HG02571 (cell line): ENCODE measurements at regions not wholly inside any gene's neighbourhood (a gene's known extent, or its start where the extent isn't known, plus 50 kb on each side); places are given as distances from the start of the nearest gene placed in this dataset.

ENCODE experiments used
- ATAC-seq: cut with Tn5 transposase; IDR thresholded peaks from one replicate; pipeline ENCODE4 v1.9.1; 2021; ENCODE audit warnings: mild to moderate bottlenecking, moderate library complexity; ENCODE audit not compliant: unreplicated experiment

DNA sequence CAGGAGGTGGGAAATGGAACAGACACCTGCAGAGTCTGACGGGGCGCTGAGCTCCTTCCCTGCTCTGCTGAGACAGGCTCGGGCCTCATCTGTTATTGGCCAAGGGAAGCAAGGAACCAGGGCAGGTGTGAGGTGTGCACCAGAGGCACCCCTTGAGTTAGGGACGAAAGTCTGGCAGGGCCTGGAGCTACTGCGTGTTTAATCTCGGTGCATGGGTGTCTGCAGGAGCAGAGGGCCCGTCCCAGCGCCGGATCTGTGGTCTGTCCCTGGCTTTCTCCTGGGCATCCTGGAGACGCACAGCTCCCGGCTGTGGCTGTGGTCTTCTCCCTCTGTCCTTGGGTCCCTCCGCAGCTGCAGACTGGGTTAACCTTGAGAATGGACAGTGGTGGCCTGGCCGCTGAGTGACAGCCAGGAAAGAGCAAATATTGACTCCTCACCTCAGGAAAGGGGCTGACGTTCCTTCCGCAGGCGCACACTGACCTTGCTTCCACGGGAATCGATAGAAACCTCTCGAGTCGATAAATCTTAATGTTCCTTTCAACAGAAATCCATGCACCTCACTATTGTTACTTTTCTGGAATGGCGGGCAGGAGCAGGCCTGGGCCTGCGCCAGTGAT, 975.6 kb downstream of the BRD1 start:
- no peak for ATAC-seq

DNA sequence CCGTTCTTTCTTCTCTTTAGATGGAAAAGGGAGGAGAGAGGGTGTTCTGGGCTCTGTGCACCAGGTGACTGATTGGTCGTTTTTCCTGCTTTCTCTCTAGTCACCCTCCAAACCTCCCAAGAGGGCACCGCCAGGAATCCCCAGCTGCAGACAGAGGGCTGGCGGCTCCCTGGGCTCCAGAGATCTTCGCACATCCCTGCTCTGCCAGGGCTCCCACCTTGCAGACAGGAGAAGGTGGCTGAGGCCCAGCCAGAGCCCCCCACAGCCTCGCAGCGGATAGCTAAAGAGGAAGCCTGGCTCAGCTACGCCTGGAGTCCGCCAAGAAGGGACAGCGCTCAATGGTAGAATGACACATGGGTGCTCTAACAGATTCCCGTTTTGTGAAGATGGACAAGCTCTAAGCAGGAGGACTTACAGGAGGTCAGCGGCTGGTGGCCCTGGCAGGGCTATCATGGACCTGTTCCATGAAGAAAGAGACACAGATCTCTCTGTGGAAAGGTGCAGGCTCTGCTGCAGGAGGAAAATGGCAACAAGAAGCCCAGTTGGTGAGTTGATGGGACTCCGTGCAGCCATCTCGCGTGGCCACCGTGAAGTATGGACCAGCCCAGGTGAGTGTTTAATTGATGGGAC, 976.9 kb downstream of the BRD1 start:
- ATAC-seq: no peak

DNA sequence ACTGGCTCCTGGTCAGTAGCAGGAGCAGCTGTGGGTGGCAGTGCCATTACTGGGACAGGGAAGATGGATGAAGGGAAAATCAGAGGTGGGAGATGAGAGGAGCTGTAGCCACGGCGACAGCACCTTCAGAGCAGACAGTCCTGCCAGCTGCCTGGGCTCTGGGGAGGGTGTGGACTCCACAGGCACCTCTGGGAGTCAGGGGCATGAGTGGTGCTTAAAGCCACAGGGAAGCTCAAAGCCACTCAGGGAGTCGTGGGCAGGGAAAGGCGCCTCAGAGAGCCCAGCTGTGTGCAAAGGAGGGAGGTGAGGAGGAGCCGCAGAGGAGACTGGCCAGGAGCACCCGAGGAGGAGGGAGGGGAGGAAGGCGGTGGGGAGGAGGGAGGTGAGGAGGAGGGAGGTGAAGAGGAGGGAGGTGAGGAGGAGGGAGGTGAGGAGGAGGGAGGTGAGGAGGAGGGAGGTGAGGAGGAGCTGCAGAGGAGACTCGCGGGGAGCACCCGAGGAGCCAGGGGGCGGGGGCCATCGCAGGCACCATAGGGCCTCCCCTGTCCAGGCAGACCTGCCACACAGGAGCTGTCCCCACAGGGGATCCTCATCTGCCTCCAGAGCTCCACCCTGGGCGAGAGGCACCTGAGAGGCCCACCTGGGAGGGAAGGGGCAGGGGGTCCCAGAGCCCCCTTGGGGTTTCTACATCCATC, 977.6 kb downstream of the BRD1 start:
- no peak for ATAC-seq

DNA sequence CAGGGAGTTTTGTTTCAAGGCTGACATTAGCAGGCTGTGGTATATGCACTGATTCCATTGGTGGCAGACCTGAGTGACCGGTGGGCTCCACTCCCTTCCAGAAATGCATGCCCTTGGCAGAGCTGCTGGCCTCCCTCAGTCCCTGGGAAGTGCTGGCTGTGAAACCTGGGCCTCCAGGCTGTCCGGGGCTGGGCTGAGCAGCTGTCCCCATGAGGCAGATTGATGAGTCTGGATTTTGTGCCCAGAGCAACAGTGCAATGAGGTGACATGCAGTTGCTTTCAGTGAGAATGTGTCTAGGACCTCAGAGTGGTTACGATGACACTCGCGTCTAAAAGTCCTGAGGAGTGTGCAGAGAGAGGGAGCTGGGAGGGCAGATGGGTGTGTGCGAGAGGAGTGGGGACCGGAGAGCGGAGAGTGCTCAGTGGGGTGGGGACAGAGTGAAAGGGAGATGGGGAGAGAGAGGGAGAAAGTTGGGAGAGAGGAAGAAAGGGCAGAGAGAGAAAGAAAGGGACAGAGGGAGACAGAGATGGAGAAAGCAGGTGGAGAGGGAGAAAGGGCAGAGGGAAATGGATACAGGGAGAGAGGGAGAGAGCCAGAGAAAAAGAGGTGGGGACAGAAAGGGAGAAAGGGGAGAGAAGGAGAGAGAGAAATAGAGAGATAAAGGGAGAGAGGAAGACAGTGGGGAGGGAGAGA, 978.3 kb downstream of the BRD1 start:
- no peak for ATAC-seq

DNA sequence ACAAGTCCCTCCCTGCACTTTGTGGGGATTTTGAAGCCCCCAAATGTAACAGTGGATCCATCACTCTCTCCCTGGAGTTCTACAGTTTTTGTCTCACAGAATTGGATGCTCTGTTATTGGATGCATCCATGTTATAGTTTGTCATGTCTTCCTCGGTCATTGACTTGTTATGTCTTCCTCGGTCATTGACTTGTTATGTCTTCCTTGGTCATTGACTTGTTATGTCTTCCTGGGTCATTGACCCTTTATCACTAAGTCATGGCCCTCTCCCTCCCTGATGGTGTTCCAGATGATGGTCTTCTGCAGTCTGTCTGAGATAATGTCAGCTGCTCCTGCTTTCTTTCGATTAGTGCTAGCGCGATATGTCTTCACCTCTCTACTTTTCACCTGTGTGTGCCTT, 981.5 kb downstream of the BRD1 start:
- no peak for ATAC-seq

DNA sequence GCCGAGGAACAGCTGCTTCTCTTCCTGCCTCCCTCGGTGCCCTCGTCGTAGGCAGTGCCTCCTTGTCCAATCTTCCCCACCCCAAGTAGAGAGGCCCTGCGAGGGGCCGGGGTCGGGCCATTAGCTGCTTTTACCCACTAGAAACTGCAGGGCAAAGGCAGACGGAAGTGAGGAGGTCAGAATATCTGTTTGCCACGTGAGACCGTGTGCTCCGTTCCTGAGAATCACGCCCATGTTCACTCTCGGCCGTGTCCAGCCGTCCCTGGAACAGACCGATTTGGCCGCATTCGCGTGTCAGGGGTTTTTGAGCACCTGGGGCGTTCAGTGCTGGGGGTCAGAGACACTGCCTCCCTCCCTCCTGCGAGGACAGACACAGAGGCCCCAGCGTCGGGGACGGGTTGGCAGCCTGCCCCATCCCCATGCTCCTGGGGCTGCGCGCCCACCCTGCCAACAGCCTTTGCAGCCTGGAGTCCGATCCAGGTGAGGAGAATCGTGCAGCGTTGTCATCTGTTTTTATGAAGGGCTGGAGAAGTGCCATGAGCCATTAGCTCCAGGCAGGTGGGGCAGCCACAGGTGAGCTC, 982.2 kb downstream of the BRD1 start:
- ATAC-seq: no peak

DNA sequence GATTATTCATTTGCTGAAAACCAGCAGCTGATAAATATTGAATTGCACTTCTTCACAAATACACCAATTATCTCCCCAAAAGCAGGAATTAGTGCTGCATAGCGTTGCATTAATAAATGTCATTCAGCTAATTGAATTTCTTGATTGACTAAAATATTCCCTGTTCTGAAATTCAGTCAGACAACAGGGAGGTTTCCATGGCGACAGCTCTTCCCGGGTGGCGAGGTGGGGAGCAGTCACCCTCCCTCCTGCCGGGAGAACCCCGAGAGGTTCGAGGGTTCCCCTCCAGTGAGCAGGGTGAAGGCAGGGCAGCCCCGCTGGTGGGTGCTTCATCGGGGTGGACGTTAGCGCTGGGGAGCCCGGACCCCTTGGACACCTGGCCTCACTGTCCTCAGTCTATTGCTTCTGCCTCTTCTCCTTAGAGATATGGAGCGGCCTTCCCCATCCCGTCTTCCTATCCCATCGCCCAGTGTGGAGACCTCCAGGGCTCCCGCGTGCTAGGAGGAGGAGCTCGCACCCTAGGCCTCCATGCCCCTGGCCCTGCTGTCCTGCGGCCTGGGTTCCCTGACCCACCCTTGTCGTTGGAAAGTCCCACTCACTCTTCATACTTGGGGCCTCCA, 983.5 kb downstream of the BRD1 start:
- no peak for ATAC-seq

DNA sequence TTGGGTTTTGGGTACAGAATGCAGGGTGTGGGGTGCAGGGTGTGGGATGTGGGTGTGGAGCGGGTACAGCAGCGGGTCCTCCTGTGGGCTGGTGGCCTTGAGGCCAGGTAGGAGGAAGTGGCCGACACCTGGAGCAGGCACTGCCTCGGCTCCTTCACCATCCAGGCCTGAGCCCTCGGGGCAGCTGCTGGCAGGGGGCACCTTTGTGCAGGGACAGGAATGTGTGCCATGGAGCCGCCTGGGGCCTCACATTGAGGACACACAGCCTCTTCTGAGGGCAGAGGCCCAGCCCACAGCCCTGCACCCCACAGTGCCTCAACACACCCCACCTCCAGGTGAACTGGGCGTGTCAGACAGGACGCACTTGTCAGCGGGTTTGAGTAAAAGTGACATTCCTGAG, 984.0 kb downstream of the BRD1 start:
- ATAC-seq: no peak

DNA sequence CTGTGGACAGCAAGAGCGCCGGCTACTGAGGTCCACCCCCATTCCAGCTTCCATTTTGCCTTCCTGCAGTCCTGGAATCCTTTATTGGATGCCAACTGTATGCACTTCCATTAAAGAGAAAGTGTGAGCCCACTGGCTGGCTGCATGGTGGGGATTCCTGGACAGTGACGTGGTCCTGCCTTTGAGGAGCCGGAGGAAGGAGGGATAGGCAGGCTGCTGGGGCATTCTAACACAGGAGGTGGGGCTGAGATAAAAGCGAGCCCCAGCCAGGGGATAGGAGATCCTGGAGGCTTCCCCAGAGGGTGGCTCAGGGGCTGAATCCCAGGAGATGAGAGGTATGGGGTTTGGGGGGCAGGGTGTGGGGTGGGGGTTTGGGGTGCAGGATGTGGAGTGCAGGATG, 984.7 kb downstream of the BRD1 start:
- no peak for ATAC-seq

DNA sequence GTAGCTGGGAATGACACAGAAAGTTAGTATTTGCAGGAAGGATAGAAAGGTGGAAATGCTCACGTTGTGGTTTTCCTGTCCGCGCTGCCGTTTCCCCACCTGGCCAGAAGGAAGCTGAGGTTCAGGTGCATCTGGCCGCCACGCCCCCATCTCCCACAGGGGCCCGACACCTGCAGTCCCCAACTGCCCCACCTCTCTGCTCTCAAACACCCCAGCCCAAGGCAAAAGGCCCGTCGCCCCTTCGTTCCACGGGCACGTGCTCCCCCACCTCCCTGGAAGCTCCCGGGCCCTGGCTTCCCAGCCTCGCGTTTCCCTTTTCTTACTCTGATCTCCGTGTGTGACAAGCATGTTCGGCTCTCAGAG, 985.1 kb downstream of the BRD1 start:
- no peak for ATAC-seq

DNA sequence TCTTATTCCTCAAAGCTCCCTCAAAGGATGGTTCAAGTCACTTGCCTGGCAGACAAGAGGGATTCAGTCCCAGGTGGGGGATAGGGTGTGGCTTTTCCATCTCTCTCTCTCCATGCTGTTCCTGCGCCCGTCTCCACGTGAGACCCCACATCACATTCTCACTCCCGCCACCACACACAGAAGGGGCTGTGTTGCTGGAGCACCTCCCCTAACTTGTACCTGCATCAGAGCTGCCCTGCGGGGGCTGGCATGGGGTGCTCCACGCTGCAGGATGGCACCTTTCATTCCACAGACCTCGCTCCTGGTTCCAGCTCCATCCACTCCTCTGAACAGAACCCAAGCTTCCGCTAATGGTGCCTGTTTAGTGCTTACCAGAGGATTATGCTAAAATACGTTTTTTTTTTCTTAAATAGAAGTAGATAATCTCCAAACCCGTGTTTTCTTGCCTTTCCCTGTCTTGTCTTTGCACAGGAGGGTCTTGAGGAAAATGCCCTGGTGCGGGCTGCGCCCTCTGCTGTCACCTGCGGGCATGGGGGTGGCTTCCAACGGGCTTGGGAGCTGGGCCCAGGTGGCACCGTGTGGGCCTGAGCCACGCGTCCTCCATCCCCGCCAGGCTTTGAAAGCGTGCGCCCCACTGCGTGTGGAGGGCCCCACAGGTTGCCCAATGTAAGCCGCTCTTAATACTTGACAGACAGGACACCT, 985.6 kb downstream of the BRD1 start:
- no peak for ATAC-seq

DNA sequence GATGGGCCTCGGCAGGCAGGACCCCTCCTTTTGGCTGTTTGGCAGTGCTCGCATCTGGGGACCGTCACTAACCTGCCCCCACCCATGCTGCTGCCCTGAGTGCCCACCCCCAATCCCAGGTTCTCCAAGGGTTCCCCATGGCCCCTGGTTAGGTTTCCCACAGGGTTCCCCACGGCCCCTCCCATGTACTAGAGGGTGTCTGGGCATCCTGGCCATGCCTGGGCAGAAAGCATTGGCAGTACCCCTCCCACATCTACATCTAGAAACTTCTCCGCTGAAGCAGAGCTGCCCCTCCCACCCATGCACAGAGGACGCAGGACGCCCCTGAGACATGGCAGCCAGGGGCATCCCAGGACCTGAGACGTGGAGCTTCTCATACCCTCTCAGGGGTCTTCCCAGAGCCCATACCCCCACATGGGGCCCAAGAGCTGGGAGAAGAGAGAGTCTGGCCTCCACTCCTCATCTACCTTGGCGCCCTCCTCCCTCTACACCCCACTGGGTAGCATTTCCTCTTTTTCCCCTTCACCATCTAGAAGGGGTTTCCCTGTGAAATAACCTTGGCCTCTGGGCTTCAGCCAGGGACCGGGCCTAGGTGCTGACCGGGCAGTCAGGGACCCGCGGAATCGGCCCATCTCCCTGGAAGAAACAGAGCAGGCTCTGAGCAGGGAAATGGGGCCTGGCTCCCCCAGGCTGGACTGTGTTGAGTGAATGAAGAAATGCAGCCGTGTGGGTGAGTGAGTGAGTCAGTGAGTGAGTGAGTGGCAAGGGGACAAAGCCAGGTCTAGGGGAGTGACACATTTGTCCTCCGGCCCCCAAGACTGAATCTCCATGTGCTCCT, 987.3 kb downstream of the BRD1 start:
- no peak for ATAC-seq

DNA sequence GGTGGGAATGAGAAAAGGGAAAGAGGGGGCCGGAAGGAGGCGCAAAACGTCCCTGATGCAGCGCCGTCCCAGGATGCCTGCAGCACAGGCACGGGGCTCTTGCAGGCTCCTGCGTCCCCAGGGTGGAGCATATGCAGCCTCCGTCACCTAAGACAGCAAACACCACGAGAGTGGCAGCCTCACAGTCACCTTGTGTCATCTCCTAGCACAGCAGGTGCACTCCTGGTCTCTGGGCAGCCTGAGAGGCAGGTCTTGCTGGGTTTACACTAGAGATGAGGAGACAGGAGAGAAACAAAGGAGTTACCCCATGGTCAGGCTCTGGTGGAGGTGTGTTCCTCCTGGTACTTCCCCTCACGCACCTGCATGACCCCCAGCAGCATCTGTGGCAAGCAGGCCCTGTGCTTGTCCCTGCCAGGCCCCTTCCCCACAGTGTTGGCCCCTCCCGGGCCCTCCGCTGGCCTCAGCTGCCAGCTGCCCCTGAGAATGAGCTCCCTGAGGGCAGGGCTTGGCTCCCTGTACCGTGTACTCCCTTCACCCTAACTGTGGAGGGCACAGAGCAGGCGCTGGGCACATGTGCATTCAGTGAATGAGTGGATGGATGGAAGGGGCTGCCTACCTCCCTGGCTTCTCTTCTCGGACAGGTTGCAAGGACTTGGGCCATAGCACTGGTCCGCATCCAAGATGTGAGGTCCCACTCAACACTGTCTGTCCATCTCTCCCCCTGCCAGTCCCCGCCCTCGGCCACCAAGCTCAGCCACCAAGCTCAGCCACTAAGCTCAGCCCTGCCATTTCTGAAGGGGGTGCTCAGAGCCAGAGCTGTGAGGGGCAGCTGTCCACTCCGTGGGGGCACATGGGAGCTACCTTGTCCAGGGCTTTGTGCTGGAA, 988.6 kb downstream of the BRD1 start:
- ATAC-seq: no peak

DNA sequence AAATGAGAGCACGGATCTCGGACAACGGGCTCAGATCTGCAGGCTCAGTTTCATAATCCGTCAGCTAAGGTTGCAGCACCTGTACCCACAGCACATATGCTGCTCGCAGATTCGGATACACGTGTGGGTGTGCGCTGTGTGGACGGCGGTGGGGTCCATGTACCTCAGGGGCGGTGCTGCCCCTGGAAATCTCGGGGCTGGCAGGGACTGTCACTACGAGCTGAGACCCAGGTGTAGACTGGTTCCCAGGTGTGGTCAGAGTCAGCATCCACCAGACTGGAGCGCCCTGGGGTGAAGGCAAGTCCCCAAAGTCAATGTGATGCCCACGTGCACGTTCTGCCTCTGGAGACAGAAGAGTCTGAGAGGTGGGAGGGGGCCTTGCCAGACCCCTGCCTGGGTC, 989.3 kb downstream of the BRD1 start:
- ATAC-seq: no peak

DNA sequence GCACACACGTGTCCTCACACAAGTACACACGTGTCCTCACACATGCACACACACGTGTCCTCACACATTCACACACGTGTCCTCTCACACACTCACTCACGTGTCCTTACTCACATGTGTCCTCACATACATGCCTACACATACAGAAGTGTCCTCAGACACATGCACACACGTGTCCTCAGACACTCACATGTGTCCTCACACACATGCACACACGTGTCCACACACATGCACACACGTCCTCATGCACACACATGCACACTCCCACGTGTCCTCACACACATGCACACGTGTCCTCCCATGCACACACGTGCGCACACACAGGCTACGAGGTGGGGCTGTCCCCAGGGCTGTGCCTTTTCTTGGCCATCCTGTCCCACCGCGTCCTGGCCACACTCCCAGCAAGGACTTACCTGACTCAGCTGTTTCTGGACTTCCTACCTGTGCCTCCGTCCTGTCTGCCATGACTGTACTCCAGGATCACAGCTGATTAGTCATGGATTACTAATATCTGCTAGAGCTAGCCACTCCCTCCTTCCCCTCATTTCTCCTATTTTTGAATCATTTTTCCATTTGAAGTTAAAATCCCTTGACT, 990.2 kb downstream of the BRD1 start:
- no peak for ATAC-seq

DNA sequence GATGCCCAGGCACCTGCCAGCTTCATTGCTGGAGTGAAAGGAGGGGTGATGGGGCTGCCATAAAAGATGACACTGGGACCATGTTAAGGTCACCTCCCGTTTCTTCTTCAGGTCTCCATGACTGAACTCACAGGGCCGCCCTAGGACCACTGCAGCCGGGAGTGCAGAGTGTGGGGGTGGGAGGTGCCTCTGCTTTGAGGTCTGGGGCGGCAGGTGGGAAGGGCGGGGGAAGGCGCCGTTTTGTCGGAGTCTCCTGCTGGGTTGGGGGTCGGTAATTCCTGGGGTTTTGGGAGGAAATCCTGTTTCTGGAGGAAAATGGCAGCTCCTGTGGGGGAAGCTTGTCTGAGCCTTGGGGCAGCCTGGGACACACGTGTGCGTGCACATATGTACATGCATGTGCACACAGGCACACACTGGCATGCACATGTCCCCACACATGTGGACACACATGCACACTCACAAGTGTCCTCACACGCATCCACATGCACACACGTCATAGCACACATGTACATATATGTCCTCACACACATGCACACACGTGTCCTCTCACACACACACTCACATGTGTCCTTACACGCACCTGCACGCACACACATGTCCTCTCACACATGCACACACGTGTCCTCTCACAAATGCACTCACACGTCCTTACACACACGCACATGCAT, 990.9 kb downstream of the BRD1 start:
- no peak for ATAC-seq

DNA sequence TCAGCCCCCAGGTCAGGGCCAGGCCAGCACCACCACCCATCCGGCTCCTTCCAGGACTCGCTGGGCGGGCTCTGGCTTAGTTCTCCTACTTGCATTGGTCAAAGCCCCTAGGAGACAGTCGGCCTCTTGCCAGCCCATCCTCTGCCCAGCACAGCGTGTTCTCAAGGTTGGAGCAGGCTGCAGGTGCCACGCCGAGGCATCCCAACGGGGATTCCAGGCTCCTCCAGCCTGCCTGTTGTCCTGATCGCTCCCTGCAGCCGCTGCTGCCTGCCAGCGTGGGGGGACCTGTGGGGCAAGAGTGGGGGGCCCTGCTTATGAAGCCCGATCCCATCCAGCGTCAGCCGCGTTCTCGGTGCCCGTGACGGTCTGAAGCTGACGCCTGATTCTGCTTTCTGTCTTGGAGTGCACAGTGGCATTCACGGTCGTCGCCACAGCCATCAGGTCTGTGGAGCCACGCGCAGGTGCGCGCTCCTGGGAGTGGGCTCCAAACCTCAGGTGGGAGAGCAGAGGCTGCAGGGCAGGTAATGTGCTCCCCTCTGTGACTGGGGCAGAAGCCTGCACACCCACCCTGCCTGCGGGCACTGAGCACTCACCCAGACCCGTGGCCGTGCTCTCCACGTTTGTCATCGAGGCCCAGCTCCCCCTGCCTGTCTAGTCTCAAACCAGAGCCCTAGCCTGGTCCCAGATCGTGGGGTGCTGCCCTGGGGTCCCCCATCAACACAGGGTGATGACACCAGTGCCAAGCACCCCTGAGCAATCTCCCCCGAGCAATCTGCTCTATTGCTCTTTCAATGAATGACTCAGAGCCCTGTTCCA, 991.6 kb downstream of the BRD1 start:
- no peak for ATAC-seq
